ENCODE measurements at regions not wholly inside any gene's neighbourhood (a gene's known extent, or its start where the extent isn't known, plus 50 kb on each side); places are given as distances from the start of the nearest gene placed in this dataset.

DNA sequence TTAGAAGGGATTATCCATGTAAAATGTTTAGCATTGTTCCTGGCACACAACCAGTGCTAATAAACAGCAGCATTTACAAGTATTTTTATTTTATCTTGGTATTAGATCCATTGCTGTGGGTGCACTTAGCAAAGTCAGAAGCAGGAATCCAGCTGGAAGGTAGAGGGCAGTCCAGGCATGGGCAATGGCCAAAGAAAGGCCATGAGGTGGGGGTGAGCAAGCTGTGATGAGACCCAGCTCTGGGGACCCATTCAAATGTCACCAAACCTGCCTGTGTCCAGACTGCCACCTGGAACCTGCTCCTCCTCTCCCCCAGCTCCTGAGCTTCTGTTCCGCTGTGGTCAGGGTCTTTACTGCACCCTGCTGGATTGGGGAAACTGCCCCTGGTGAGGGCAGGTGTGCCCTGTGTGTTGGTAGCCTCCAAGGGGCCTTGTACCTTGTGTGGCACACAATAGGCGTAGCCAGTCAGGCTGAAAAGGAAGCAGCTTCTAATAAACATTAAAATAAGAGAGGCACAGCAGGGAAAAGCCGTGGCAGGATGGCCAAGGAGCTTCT is 118.0 kb upstream of the CRHR1 start:
- peaks cover 3% of the 10 kb centered on the region for H3K27me3 ChIP-seq (ENCODE audit: insufficient read depth, low read length)
- no peaks in the 10 kb centered on the region for H4K20me1 ChIP-seq (ENCODE audit: insufficient read depth, low read length)
- no peak overlapping the region for H2AFZ ChIP-seq (ENCODE audit: low read length)
- TF ChIP-seq CTCF (IDR thresholded peaks at IDR 0.05; ENCODE audit: extremely low read depth, low read depth, low read length): peak; percentile 8
- no peak overlapping the region for H3K4me3 ChIP-seq (ENCODE audit: insufficient read depth, low read length)
- H3K36me3 ChIP-seq (ENCODE audit: insufficient read depth, low read length): no peaks in the 10 kb centered on the region
- H3K4me2 ChIP-seq (ENCODE audit: insufficient read depth, low read length): no peak overlapping the region
- peak; percentile 19 for DNase-seq (ENCODE audit: insufficient read length, low spot score, missing footprints)
- no peak overlapping the region for H3K27ac ChIP-seq (ENCODE audit: low read depth, low read length)
- H3K79me2 ChIP-seq (ENCODE audit: insufficient read depth, low read length): no peaks in the 10 kb centered on the region
- H3K4me1 ChIP-seq (ENCODE audit: insufficient read depth, low read length): no peaks in the 10 kb centered on the region
- H3K9me3 ChIP-seq (ENCODE audit: low read depth, low read length): no peaks in the 10 kb centered on the region

GRCh38 chr17:45666641-45667040 is 117.5 kb upstream of the CRHR1 start:
- Histone ChIP-seq H3K36me3 (ENCODE audit: insufficient read depth, low read length) (no peaks in the 10 kb centered on the region), H3K9me3 (ENCODE audit: low read depth, low read length) (no peaks in the 10 kb centered on the region), H3K79me2 (ENCODE audit: insufficient read depth, low read length) (no peaks in the 10 kb centered on the region), H3K27me3 (ENCODE audit: insufficient read depth, low read length) (peaks cover 3% of the 10 kb centered on the region), H3K4me3 (ENCODE audit: insufficient read depth, low read length) (no peak overlapping the region), H2AFZ (ENCODE audit: low read length) (no peak overlapping the region), H3K27ac (ENCODE audit: low read depth, low read length) (no peak overlapping the region), H4K20me1 (ENCODE audit: insufficient read depth, low read length) (no peaks in the 10 kb centered on the region), H3K4me2 (ENCODE audit: insufficient read depth, low read length) (no peak overlapping the region), H3K4me1 (ENCODE audit: insufficient read depth, low read length) (no peaks in the 10 kb centered on the region)
- no peak for TF ChIP-seq CTCF (IDR thresholded peaks at IDR 0.05; ENCODE audit: extremely low read depth, low read depth, low read length)
- no peak for DNase-seq (ENCODE audit: insufficient read length, low spot score, missing footprints)

- Histone ChIP-seq H3K4me3 (ENCODE audit: insufficient read depth, low read length) (no peak overlapping the region), H3K27ac (ENCODE audit: low read depth, low read length) (no peak overlapping the region), H3K36me3 (ENCODE audit: insufficient read depth, low read length) (no peaks in the 10 kb centered on the region), H2AFZ (ENCODE audit: low read length) (no peak overlapping the region), H4K20me1 (ENCODE audit: insufficient read depth, low read length) (no peaks in the 10 kb centered on the region), H3K9me3 (ENCODE audit: low read depth, low read length) (no peaks in the 10 kb centered on the region), H3K4me2 (ENCODE audit: insufficient read depth, low read length) (no peak overlapping the region), H3K79me2 (ENCODE audit: insufficient read depth, low read length) (no peaks in the 10 kb centered on the region), H3K4me1 (ENCODE audit: insufficient read depth, low read length) (no peaks in the 10 kb centered on the region), H3K27me3 (ENCODE audit: insufficient read depth, low read length) (peaks cover 3% of the 10 kb centered on the region)
- no peak for DNase-seq (ENCODE audit: insufficient read length, low spot score, missing footprints)
- TF ChIP-seq CTCF (IDR thresholded peaks at IDR 0.05; ENCODE audit: extremely low read depth, low read depth, low read length): no peak
Observed at GRCh38 chr17:45667591-45668171, 116.4 kb upstream of the CRHR1 start.

- Histone ChIP-seq H4K20me1 (ENCODE audit: insufficient read depth, low read length) (no peaks in the 10 kb centered on the region), H3K4me3 (ENCODE audit: insufficient read depth, low read length) (no peak overlapping the region), H3K4me1 (ENCODE audit: insufficient read depth, low read length) (no peaks in the 10 kb centered on the region), H3K4me2 (ENCODE audit: insufficient read depth, low read length) (no peak overlapping the region), H3K79me2 (ENCODE audit: insufficient read depth, low read length) (no peaks in the 10 kb centered on the region), H2AFZ (ENCODE audit: low read length) (no peak overlapping the region), H3K27me3 (ENCODE audit: insufficient read depth, low read length) (no peaks in the 10 kb centered on the region), H3K27ac (ENCODE audit: low read depth, low read length) (no peak overlapping the region), H3K9me3 (ENCODE audit: low read depth, low read length) (no peaks in the 10 kb centered on the region), H3K36me3 (ENCODE audit: insufficient read depth, low read length) (no peaks in the 10 kb centered on the region)
- no peak for DNase-seq (ENCODE audit: insufficient read length, low spot score, missing footprints)
- no peak for TF ChIP-seq CTCF (IDR thresholded peaks at IDR 0.05; ENCODE audit: extremely low read depth, low read depth, low read length)
Observed at GRCh38 chr17:45668316-45668715, 115.8 kb upstream of the CRHR1 start.
